ENCODE measurements at regions not wholly inside any gene's neighbourhood (a gene's known extent, or its start where the extent isn't known, plus 50 kb on each side); places are given as distances from the start of the nearest gene placed in this dataset.

- DNase-seq: no peak
These were observed 56.6 kb upstream of the WDR1 start for GRCh38 chr4:10173037-10173753.

GRCh38 chr4:10172278-10172921 lies 55.8 kb upstream of the WDR1 start:
- DNase-seq: no peak

- DNase-seq: no peak
These were observed 54.5 kb upstream of the WDR1 start for GRCh38 chr4:10171055-10171454.

GRCh38 chr4:10169839-10170387 lies 53.3 kb upstream of the WDR1 start:
- DNase-seq: no peak

- no peak for DNase-seq
These were observed 51.6 kb upstream of the WDR1 start for GRCh38 chr4:10168151-10168550.

- no peak for DNase-seq
These were observed 50.6 kb upstream of the WDR1 start for GRCh38 chr4:10167201-10167600.

Measured in T1000 (cell line).